Heart right ventricle (tissue), 16 donors: ENCODE measurements at regions not wholly inside any gene's neighbourhood (a gene's known extent, or its start where the extent isn't known, plus 50 kb on each side); places are given as distances from the start of the nearest gene placed in this dataset.

Source experiments
- ATAC-seq, 8 donors: fragments of 200-7000 bp; cut with Tn5 transposase; one replicate each; pipeline ENCODE4 v1.9.1; 2020; ENCODE audit warnings: mild to moderate bottlenecking in 8 of 8, moderate library complexity in 8 of 8, moderate number of reproducible peaks in 1 of 8
- DNase-seq, 2 donors: peaks; one replicate each; pipeline ENCODE4 v3.0.0-alpha.2; 2020
- H3K27ac ChIP-seq, 10 donors: fragments of 200-600 bp; sonication (generic) in 2 of 10; one replicate each; pipeline versions ENCODE4 v1.5.0 to v1.8.0; 2020 to 2022; ENCODE audit warnings: mild to moderate bottlenecking in 3 of 10
- H3K27me3 ChIP-seq, 7 donors: fragments of 200-600 bp; one replicate each; pipeline ENCODE4 v1.8.0; 2021 to 2022; ENCODE audit warnings: mild to moderate bottlenecking in 2 of 7
- H3K36me3 ChIP-seq, 9 donors: fragments of 200-600 bp; sonication (generic) in 1 of 9; one replicate each; pipeline versions ENCODE4 v1.5.0 to v1.8.0; 2020 to 2022; ENCODE audit warnings: mild to moderate bottlenecking in 2 of 9
- H3K4me1 ChIP-seq, 9 donors: fragments of 200-600 bp; sonication (generic) in 1 of 9; one replicate each; pipeline versions ENCODE4 v1.5.0 to v1.8.0; 2020 to 2022; ENCODE audit warnings: mild to moderate bottlenecking in 4 of 9
- H3K4me3 ChIP-seq, 10 donors: fragments of 200-600 bp; sonication (generic) in 2 of 10; one replicate each; pipeline versions ENCODE4 v1.5.0 to v1.8.0; 2020 to 2022; ENCODE audit warnings: mild to moderate bottlenecking in 7 of 10, moderate library complexity in 2 of 10
- H3K9me3 ChIP-seq, 11 donors: fragments of 200-600 bp in 10 of 11; sonication (generic) in 2 of 11; one replicate each; pipeline versions ENCODE4 v1.5.0 to v1.8.0; 2013 to 2022; ENCODE audit warnings: mild to moderate bottlenecking in 2 of 11, control low read depth in 1 of 11, moderate library complexity in 1 of 11
- CTCF ChIP-seq, 9 donors: fragments of 200-600 bp; sonication (generic) in 2 of 9; IDR thresholded peaks; one replicate each; pipeline versions ENCODE4 v1.5.0 to v1.8.0; 2021 to 2022; ENCODE audit warnings: antibody characterized with exemption in 9 of 9, mild to moderate bottlenecking in 5 of 9, moderate library complexity in 1 of 9
- WGBS, 2 donors: extraction: QIAGEN DNeasy Blood & Tissue Kit; methylation state at CpG; one replicate each; pipeline ENCODE4 v1.1.7; 2013; ENCODE audit warnings: inconsistent platforms in 1 of 2; 5-methylcytosine and 5-hydroxymethylcytosine counted together
- intact Hi-C, 10 donors: fragments of 100-400 bp; cut with DNase I; formaldehyde crosslinking; loops; one replicate each; pipeline versions ENCODE4 v1.11.1 to v1.14.2; 2022
- donor health status: Arrhythmogenic right ventricular cardiomyopathy.
- donor health status: ischemic (EF 13 %, LVEDD 7.1; RV severe dilation, severe dysfunction).
- donor health status: healthy with polysubstance abuse.
- donor health status: DM: no; HTN: yes; CAD: no.
- donor health status: DM: no; HTN: no; CAD: no.
- donor health status: ischemic (EF 25% LVEDD 6.9; RV normal size, moderate dysfunction).
- donor health status: ischemic (EF 25% LVEDD 5.7; RV mildly dilated, moderate dysfunction).
- donor health status: healthy.
- donor health status: DM: yes; HTN: yes; CAD: no.
- donor health status: Ischemic cardiomyopathy.
- donor health status: ischemic (EF 35%, LVEDD 5.7; RV mildly dilated, moderate dysfunction).
- donor health status: nonischemic (EF 11% LVEDD 7.7; RV severe dilation, severe dysfunction).
- donor health status: DM: yes; HTN: yes; CAD: no.
- donor health status: PGD.
- donor health status: ischemic (EF 29% LVEDD 5.4; RV normal size, mild dysfunction).
- donor health status: nonischemic (EF 23%, LVEDD 6.1; RV moderate dilation, normal function).

GRCh38 chr2:207244971-207245925 lies 79.5 kb upstream of the KLF7 start:
- Histone ChIP-seq H3K4me3 (no peak overlapping the region), H3K9me3 (no peaks in the 10 kb centered on the region), H3K36me3 (no peaks in the 10 kb centered on the region), H3K27me3 (no peaks in the 10 kb centered on the region), H3K27ac (no peak overlapping the region), H3K4me1 (peaks cover 0 to 21% (median 0%) of the 10 kb centered on the region in 9 donors)
- ATAC-seq (no peak), DNase-seq (no peak)
- intact Hi-C loops = no loop called here
- no peak for TF ChIP-seq CTCF (IDR thresholded peaks at IDR 0.05)
- WGBS, 2 donors = 63 to 79% methylated on average over 7 of the region's 7 CpGs

DNA sequence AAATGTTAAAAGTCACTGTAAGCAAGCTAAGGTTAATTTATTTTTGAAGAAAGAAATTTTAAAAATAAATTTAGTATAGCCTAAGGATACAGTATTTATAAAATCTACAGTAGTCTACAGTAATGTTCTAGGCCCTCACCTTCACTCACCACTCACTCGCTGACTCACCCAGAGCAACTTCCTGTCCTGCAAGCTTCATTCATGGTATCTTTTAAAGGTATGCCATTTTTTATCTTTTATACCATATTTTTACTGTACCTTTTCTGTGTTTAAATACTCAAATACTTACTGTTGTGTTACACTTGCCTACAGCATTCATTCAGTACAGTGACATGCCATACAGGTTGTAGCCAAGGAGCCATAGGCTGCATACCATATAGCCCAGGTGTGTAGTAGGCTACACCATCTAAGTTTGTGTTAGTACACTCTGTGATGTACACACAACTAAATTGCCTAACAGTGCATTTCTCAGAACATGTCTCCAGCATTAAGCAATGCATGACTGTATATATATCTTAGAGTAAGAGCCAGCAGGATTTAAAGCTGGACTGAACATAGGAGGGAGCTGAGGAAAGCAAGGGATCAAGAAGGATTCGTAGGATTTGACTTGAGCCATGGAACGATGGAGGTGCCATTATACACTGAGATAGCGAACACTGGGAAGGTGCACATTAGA lies 83.1 kb upstream of the KLF7 start:
- intact Hi-C loops = no loop called here
- no peak overlapping the region for H3K4me3 ChIP-seq
- no peak overlapping the region for H3K27ac ChIP-seq
- H3K36me3 ChIP-seq = no peaks in the 10 kb centered on the region
- peaks cover 0 to 29% (median 0%) of the 10 kb centered on the region in 9 donors for H3K4me1 ChIP-seq
- no peak for TF ChIP-seq CTCF (IDR thresholded peaks at IDR 0.05)
- no peaks in the 10 kb centered on the region for H3K27me3 ChIP-seq
- no peak for DNase-seq
- ATAC-seq = no peak
- no peaks in the 10 kb centered on the region for H3K9me3 ChIP-seq
- WGBS, 2 donors = 94 to 96% methylated on average over 4 of the region's 4 CpGs

GRCh38 chr2:207251022-207251421 lies 85.3 kb upstream of the KLF7 start:
- intact Hi-C loops = no loop called here
- ATAC-seq (no peak), DNase-seq (no peak)
- peaks cover 0 to 45% (median 0%) of the 10 kb centered on the region in 9 donors for H3K4me1 ChIP-seq
- no peak overlapping the region for H3K27ac ChIP-seq
- no peak overlapping the region for H3K4me3 ChIP-seq
- no peaks in the 10 kb centered on the region for H3K36me3 ChIP-seq
- TF ChIP-seq CTCF (IDR thresholded peaks at IDR 0.05) = no peak
- H3K27me3 ChIP-seq = no peaks in the 10 kb centered on the region
- 93 to 94% methylated on average over 4 of the region's 4 CpGs for WGBS, 2 donors
- no peaks in the 10 kb centered on the region for H3K9me3 ChIP-seq

DNA sequence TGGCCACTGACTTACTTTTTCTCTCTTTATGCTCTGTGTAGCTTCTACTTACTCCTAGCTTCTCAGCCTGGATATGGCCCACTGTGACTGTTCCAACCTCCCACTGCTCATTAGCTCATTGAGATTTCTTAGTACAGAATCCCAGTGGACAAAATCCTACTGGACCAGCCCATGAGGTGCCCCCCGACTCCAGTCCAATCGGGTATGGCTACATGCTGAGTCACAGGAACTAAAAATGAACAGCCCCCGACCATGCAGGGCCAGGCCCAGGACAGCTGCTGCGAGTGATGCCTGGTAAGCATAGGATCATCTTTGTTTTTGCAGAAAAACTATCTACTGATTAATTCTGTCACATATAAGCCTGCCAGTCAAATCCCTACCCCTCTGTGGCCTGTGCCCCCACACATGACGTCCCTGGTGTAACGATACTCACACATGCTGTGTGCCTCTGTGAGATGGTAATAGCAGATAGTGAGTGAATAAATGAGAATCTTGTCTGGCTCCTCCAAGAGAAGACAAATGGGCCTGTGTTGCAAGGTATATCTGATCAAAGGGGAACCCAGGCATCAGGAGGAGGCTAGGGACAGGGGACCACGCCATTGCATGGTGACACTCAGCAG lies 85.9 kb upstream of the KLF7 start:
- WGBS, 2 donors = 82 to 88% methylated on average over 7 of the region's 7 CpGs

More for the DNA sequence above, 85.9 kb upstream of the KLF7 start:
- no peak for DNase-seq
- Histone ChIP-seq H3K4me1 (peaks cover 0 to 51% (median 6%) of the 10 kb centered on the region in 9 donors), H3K27me3 (no peaks in the 10 kb centered on the region), H3K9me3 (no peaks in the 10 kb centered on the region), H3K36me3 (no peaks in the 10 kb centered on the region), H3K27ac (no peak overlapping the region), H3K4me3 (no peak overlapping the region)
- peak in 1 of 8 donors; percentile 23 for ATAC-seq
- intact Hi-C loops = no loop called here
- TF ChIP-seq CTCF (IDR thresholded peaks at IDR 0.05) = no peak
